OCI-LY3 (cell line): ENCODE measurements at regions not wholly inside any gene's neighbourhood (a gene's known extent, or its start where the extent isn't known, plus 50 kb on each side); places are given as distances from the start of the nearest gene placed in this dataset.

Experiments used
- H2AFZ ChIP-seq: fragments of 200-600, 300-600 bp; shearing (Covaris generic); 2 replicates; pipeline ENCODE4 v1.6.0; 2014; ENCODE audit warnings: antibody characterized with exemption, low read depth, low read length
- H3K27ac ChIP-seq: fragments of 200-600, 300-600 bp; sonication (generic); 2 replicates; pipeline ENCODE4 v1.5.1; 2014; ENCODE audit warnings: mild to moderate bottlenecking, low read length, moderate library complexity, mixed read lengths
- H3K27me3 ChIP-seq: fragments of 200-600, 300-600 bp; sonication (generic); 2 replicates; pipeline ENCODE4 v1.6.1; 2014; ENCODE audit warnings: low read depth, low read length, mixed read lengths
- H3K36me3 ChIP-seq: fragments of 200-600, 300-600 bp; sonication (generic); replicated peaks from 2 replicates; pipeline ENCODE3; 2014; ENCODE audit warnings: low read depth, low read length, mixed read lengths
- H3K4me1 ChIP-seq: fragments of 300-600, 200-600 bp; sonication (generic); 2 replicates; pipeline ENCODE4 v1.6.1; 2014; ENCODE audit warnings: low read length, mixed read lengths
- H3K4me2 ChIP-seq: fragments of 200-600, 300-600 bp; sonication (generic); 2 replicates; pipeline ENCODE4 v1.6.1; 2014; ENCODE audit warnings: low read length, mixed read lengths
- H3K4me3 ChIP-seq: fragments of 300-600, 200-600 bp; sonication (generic); 2 replicates; pipeline ENCODE4 v1.5.1; 2014; ENCODE audit warnings: antibody characterized with exemption, mild to moderate bottlenecking, low read length, moderate library complexity
- H3K79me2 ChIP-seq: fragments of 300-600, 200-600 bp; shearing (Covaris generic); 2 replicates; pipeline ENCODE4 v1.6.1; 2014; ENCODE audit warnings: mild to moderate bottlenecking, low read length, mixed read lengths
- H3K9ac ChIP-seq: fragments of 300-600, 200-600 bp; shearing (Covaris generic); 2 replicates; pipeline ENCODE4 v1.6.0; 2014; ENCODE audit warnings: mild to moderate bottlenecking, low read length, moderate library complexity
- H3K9me3 ChIP-seq: fragments of 200-600, 300-600 bp; shearing (Covaris generic); 2 replicates; pipeline ENCODE4 v1.6.1; 2014; ENCODE audit warnings: low read length, mixed read lengths; ENCODE audit not compliant: insufficient read depth
- H4K20me1 ChIP-seq: fragments of 200-600, 300-600 bp; sonication (generic); 2 replicates; pipeline ENCODE4 v1.6.1; 2016; ENCODE audit warnings: low read length, mixed read lengths; ENCODE audit not compliant: insufficient read depth
- EZH2phosphoT487 ChIP-seq: fragments of 200-600 bp; shearing (Covaris generic); IDR thresholded peaks from 2 replicates; pipeline ENCODE4 v1.6.1; 2018; ENCODE audit warnings: antibody characterized with exemption, mixed run types, low read depth
- TF ChIP-seq, protein P1 (sequence below): fragments of 200-600, 300-600 bp; sonication (generic); IDR thresholded peaks from 2 replicates; pipeline ENCODE4 v1.5.1; 2014; ENCODE audit warnings: antibody characterized with exemption, low read length, low read depth

DNA sequence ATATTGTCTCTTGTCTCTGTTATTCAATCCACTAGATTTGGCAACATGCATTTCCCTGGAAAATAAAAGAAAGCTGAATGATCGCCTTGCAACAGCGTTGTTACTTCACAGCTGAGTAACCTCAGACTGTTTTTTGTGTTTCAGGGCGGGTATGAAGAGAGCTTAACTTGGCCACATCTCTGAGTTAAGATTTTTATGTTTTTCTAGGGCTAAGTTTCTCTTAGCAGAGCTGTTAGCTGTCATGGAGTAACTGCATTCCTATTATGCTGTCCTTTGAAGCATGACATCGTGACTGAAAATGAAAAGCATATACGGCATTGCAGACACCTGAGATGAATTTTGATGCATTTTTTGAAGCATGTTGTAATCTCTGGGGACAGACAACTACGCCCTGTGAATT lies 1798.9 kb downstream of the PCDH7 start:
- Histone ChIP-seq H3K27me3 (no peaks in the 10 kb centered on the region), H3K4me1 (peaks cover 18% of the 10 kb centered on the region), H3K79me2 (no peaks in the 10 kb centered on the region), H3K4me2 (peak overlapping the region; percentile 44), H3K27ac (peak overlapping the region; percentile 57), H3K9ac (peak overlapping the region; percentile 30; the same call in 1 of the 2 replicates), H3K36me3 (no peaks in the 10 kb centered on the region), H4K20me1 (no peaks in the 10 kb centered on the region), H3K9me3 (no peaks in the 10 kb centered on the region), H3K4me3 (peak overlapping the region; percentile 40), H2AFZ (peak overlapping the region; percentile 29; the same call in 1 of the 2 replicates)
- no peak for TF ChIP-seq EZH2phosphoT487
- TF ChIP-seq, protein P1, sequence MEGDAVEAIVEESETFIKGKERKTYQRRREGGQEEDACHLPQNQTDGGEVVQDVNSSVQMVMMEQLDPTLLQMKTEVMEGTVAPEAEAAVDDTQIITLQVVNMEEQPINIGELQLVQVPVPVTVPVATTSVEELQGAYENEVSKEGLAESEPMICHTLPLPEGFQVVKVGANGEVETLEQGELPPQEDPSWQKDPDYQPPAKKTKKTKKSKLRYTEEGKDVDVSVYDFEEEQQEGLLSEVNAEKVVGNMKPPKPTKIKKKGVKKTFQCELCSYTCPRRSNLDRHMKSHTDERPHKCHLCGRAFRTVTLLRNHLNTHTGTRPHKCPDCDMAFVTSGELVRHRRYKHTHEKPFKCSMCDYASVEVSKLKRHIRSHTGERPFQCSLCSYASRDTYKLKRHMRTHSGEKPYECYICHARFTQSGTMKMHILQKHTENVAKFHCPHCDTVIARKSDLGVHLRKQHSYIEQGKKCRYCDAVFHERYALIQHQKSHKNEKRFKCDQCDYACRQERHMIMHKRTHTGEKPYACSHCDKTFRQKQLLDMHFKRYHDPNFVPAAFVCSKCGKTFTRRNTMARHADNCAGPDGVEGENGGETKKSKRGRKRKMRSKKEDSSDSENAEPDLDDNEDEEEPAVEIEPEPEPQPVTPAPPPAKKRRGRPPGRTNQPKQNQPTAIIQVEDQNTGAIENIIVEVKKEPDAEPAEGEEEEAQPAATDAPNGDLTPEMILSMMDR, result no peak

DNA sequence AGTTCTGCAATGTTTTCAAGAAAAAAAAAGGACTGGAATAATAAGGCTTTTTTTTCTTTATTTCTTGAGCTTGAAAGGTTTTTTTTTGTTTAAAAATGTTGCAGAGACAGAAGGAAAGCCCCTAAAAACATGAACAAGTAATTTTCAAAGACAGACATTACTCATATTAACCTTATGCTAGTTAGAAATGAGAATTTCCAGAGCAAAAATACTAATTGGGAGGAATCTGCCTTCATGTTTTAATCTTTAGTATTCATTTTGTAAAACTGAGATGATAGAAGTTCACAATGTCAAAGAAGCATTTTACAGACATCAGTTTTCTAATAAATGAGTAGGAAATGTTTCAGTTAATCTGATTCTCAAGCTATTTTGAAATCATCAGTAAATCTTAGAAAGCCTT lies 1805.3 kb downstream of the PCDH7 start:
- H3K27ac ChIP-seq, result peak overlapping the region; percentile 84
- TF ChIP-seq EZH2phosphoT487, result no peak
- TF ChIP-seq, protein P1, result no peak
- no peaks in the 10 kb centered on the region for H3K36me3 ChIP-seq
- H3K9ac ChIP-seq, result peak overlapping the region; percentile 46
- no peaks in the 10 kb centered on the region for H3K9me3 ChIP-seq
- H3K4me3 ChIP-seq, result peak overlapping the region; percentile 53
- peak overlapping the region; percentile 63 for H3K4me2 ChIP-seq
- no peaks in the 10 kb centered on the region for H3K79me2 ChIP-seq
- H3K27me3 ChIP-seq, result no peaks in the 10 kb centered on the region
- peaks cover 23% of the 10 kb centered on the region for H3K4me1 ChIP-seq
- peak overlapping the region; percentile 41 for H2AFZ ChIP-seq
- no peaks in the 10 kb centered on the region for H4K20me1 ChIP-seq

DNA sequence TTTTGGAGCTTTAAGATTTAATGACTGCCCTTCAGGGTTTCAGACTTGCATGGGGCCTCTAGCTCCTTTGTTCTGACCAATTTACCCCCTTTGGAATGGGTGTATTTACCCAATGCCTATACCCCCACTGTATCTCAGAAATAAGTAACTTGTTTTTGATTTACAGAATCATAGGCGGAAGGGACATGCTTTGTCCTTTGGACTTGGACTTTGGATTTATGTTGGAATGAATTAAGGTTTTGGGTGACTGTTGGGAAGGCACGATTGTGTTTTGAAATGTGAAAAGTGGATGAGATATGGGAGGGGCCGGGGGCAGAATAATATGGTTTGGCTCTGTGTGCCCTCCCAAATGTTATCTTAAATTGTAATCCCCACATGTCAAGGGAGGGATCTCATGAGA lies 1824.7 kb downstream of the PCDH7 start:
- H3K4me3 ChIP-seq, result no peak overlapping the region
- H2AFZ ChIP-seq, result no peak overlapping the region
- H3K27ac ChIP-seq, result no peak overlapping the region
- no peaks in the 10 kb centered on the region for H3K79me2 ChIP-seq
- no peaks in the 10 kb centered on the region for H3K9me3 ChIP-seq
- H3K4me2 ChIP-seq, result no peak overlapping the region
- H3K27me3 ChIP-seq, result no peaks in the 10 kb centered on the region
- no peak for TF ChIP-seq EZH2phosphoT487
- TF ChIP-seq, protein P1, result no peak
- H4K20me1 ChIP-seq, result no peaks in the 10 kb centered on the region
- no peaks in the 10 kb centered on the region for H3K36me3 ChIP-seq
- H3K9ac ChIP-seq, result no peak overlapping the region
- H3K4me1 ChIP-seq, result peaks cover 5% of the 10 kb centered on the region

DNA sequence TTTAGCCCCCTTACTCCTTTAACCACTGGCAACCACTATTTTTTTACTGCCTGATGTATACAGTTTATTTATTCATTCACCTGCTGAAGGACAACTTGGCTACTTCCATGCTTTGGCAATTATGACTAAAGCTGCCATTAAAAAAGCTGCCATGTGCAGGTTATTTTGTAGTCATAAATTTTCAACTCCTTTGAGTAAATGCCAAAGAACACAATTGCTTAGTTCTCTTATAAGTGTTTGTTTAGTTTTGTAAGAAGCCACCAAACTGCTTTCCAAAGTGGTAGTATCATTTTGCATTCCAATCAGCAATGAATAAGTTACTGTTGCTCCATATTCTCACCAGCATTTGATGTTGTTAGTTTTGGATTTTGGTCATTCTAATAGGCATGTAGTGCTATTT lies 1831.8 kb downstream of the PCDH7 start:
- Histone ChIP-seq H3K4me2 (no peak overlapping the region), H3K36me3 (no peaks in the 10 kb centered on the region), H2AFZ (no peak overlapping the region), H4K20me1 (no peaks in the 10 kb centered on the region), H3K27me3 (no peaks in the 10 kb centered on the region), H3K9me3 (no peaks in the 10 kb centered on the region), H3K9ac (no peak overlapping the region), H3K79me2 (no peaks in the 10 kb centered on the region), H3K4me1 (no peaks in the 10 kb centered on the region), H3K4me3 (no peak overlapping the region), H3K27ac (no peak overlapping the region)
- TF ChIP-seq, protein P1, result no peak
- no peak for TF ChIP-seq EZH2phosphoT487
